GM18861 (cell line): ENCODE measurements at regions not wholly inside any gene's neighbourhood (a gene's known extent, or its start where the extent isn't known, plus 50 kb on each side); places are given as distances from the start of the nearest gene placed in this dataset.
"Not testable (repeated sequence)": the region's sequence is repeated elsewhere in the genome, so short reads cannot be mapped to it uniquely, and the experiment has no call there.

Experiments
- ATAC-seq: cut with Tn5 transposase; IDR thresholded peaks from one replicate; pipeline ENCODE4 v1.9.1; 2021; ENCODE audit not compliant: unreplicated experiment

DNA sequence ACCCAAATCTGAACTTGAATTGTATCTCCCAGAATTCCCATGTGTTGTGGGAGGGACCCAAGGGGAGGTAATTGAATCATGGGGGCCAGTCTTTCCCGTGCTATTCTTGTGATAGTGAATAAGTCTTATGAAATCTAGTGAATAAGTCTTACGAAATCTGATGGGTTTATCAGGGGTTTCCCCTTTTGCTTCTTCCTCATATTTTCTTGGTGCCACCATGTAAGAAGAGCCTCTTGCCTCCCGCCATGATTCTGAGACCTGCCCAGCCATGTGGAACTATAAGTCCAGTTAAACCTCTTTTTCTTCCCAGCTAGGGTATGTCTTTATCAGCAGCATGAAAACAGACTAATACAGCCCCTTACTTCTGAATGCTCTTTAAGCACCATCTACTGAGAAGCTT is 343.2 kb upstream of the NOX3 start:
- not testable (repeated sequence) for ATAC-seq

DNA sequence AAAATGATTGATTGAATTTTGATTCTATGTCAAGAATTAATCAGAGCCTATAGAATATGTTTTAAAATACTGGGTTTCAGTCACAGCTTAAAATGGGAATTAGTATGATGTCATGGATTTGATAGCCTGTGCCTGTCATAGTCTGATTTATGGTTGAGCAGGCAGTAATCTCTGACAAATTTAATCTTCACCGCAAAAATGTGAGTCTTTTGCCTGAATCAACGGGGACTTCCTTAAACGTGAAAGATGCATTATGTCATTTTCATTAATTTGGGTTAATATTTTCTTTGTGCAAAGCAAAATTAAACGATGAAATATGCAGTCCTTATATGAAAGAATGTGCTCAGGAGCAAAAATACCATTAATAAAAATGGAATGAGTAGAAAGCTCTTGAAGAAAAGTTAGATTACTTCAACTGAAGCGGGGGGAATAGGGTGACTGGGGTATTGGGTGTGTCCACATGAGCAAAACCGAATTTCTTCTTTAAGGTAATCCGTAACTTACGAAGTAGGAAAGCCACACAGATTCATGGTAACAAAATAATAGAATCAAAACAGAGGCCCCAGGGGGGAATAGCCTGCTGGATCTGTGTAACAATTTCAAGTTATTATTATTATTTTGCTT is 339.6 kb upstream of the NOX3 start:
- ATAC-seq, result no peak

DNA sequence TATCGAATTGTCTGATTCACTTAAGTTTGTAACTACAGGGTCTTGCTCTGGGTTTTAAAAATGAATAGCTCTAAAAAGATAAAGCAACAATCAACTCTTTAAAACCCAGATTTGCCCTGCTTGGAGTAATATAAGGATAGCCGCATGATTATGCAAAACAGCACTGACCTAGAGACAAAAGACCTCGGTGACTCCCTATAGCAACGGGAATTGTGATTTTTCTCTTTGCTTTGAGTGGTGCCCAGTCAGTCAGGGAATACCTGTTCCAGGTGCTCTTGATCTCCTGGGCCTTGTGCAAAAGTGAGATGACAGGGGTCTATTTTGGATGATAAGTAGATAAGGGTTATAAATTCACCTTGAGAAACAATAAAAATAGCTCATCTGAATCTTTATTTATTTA is 336.3 kb upstream of the NOX3 start:
- ATAC-seq, result no peak

DNA sequence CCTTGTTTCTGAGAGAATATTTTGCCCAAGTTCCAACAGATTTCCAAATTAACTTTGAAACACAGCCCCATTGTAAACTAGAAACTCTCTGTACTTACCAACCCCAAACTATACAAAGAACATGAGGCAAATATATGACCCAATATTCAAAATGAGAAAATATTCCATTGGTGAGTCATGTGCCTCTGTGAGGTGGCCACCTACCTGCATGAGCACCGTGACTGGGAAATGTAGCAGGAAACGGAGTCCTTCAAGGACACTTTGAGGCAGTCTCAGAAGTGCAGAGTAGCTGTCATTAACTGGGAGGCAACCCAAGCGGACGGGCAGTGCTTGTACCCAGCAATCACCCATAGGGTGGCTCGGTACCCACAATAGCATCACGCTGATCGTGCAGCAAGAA is 335.5 kb upstream of the NOX3 start:
- no peak for ATAC-seq

DNA sequence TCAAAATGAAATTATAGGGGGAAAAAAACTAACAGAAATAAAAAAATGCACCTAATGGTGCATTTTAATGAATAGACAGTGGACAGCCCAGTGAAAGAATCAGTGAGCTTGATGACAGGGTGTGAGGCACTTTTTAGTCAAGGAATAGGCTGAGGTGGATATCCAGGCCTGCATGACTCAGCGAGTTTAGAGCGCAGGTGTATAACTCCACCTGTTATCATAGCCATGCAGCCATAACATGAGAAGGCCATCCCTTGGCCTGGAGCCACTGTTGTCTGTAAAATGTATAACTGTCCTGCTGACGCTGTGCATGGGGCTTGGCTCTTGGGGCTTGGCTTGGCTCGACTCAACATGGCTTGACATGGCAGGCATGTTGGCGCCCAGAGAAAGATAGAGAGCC is 331.5 kb upstream of the NOX3 start:
- no peak for ATAC-seq

DNA sequence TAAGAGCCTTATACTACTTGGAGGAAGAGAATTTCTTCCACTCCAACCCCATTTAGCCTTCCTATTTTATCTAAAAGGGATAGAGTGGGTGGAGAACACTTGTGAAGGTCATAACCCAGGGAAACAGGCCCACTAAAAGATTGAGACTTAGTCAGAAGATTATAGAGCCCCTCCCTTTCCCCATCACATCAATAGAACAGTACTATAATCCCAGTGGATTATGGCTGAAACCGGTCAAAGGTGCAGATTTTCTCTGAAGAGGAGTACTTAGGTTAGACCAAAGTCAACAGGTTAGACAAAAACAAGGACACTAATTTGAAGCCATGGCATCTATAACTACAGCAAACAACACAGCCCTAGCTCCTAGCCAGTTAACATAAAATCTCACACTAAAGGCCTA is 330.9 kb upstream of the NOX3 start:
- no peak for ATAC-seq

DNA sequence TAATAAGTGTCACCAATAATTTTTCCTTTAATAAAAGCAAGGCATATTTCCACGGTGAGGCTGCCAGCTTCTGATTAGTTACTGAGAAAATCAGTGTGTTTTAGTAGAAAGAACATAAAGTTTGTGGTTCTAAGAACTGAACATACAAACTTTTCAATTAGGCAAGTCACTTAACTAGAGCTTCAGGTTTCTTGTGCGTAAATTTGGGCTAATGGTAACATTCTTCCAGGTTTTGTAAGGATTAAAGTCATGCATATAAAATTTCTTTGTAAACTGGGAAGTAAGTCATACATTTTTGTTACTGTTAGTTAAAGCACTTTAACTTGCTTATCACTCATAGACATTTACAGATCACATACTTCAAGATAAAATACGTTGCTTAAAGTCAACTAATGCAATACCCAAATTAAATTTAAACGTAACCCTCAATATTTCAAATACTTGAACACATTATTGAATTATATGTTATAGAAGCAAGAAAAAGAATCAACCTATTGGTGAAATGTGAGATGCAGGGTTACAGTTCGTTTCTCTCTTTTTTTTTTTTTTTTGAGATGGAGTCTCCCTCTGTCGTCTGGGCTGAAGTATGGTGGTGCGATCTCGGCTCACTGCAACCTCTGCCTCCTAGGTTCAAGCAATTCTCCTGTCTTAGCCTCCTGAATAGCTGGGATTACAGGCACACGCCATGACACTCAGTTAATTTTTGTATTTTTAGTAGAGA is 327.3 kb upstream of the NOX3 start:
- ATAC-seq, result no peak

DNA sequence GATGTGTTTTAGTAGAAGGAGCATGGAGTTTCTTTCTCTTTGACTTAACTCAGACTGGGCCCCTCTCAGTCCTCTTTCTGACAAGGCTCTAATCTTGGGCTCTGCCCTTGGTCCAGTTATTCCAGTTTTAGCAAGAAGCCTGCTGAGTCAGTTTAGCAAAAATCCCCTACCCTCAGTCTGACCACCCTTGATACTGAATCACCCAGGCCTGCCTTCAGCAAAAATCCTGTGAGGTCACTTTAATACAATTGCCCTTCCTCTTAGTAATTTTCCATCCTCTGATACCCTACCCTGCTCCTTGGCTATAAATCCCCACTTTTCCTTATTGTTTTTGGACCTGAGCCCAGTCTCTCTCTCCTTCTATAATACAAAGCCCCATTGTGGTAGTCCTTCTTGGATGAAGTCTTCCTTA is 326.7 kb upstream of the NOX3 start:
- ATAC-seq, result no peak

DNA sequence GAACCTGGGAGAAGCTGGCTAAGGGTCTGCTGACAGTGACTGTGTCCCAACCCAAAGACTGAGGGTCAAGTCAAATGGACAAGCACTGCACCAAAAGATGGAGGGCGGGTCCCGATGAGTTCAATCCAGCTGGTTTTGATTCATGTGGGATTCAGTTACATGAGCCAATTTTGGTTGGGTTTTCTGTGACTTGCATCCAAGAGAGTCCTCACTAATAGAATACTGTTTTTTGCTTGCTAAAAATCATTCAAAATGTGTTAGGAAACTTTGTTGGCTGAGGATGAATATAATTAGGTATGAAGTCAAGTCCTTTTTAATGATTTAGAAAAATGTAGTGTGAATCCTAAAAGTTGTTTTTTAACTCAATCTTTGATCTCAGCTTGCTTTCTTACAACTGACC is 323.8 kb upstream of the NOX3 start:
- ATAC-seq, result no peak

DNA sequence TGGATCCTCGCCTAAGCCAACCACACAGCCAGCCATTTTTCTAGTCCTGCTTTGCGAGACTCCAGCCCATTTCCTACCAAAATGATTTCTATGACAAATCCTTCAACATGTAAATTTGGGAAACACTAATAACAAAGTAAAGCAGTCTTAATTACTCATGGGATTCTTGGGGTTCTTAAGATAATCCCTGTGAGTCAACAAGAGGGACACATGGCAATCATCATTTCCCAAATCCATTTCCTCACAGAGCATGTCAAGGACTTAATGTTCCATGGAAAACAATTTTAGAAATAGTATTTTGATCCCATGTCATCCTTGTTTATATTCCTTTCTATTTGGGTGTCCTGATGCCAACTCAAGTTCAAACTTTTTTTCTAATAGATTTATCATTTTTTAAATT is 322.7 kb upstream of the NOX3 start:
- ATAC-seq, result no peak

DNA sequence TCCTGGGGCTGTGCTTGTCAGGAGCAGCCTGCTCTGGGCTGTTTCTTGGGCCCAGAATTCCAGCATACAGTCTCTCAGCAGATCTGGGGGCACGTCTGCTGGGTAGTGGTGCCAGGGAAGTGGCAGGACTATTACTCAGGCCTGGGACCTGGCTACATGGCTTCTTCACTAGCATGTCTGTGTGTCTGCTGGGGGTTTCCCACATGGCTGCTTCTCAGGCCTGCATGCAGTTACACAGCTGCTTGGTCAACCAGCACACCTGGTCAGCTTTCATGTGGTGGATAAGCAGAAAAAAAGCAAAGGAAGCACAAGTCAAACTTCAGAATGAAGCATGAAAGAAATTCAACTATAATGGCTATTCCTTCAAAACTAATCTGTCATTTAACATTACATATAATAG is 316.2 kb upstream of the NOX3 start:
- no peak for ATAC-seq

DNA sequence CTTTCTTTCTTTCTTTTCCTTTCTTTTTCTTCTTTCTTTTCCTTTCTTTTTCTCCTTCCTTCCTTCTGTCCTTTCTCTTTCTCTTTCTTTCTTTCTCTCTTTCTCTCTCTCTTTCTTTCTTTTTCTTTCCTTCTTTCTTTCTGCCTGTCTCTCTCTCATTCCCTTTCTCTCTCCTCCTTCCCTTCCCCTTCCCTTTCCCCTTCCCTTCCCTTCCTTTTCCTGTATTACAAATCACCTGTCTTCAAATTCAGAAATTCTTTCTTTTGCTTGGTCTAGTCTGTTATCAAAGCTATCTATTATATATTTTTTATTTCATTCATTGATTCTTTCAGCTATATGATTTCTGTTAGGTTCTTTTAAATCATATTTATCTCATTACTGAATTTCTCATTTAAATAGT is 315.2 kb upstream of the NOX3 start:
- no peak for ATAC-seq

DNA sequence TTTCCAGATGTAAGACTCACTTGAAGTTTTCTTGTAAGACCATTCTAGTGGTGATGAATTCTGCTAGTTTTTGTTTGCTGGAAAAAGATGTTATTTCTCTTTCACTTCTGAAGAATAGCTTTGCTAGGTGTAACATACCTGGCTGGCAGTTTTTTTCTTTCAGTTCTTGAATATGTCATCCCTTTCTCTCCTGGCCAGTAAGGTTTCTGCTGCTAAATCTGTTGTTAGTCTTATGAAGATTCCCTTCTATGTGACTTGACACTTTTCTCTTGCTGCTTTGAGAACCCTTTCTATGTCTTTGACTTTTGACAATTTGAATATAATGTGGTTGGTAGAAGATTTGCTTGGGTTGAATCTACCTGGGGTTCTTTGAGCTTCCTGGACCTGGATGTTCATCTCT is 314.7 kb upstream of the NOX3 start:
- ATAC-seq, result no peak

DNA sequence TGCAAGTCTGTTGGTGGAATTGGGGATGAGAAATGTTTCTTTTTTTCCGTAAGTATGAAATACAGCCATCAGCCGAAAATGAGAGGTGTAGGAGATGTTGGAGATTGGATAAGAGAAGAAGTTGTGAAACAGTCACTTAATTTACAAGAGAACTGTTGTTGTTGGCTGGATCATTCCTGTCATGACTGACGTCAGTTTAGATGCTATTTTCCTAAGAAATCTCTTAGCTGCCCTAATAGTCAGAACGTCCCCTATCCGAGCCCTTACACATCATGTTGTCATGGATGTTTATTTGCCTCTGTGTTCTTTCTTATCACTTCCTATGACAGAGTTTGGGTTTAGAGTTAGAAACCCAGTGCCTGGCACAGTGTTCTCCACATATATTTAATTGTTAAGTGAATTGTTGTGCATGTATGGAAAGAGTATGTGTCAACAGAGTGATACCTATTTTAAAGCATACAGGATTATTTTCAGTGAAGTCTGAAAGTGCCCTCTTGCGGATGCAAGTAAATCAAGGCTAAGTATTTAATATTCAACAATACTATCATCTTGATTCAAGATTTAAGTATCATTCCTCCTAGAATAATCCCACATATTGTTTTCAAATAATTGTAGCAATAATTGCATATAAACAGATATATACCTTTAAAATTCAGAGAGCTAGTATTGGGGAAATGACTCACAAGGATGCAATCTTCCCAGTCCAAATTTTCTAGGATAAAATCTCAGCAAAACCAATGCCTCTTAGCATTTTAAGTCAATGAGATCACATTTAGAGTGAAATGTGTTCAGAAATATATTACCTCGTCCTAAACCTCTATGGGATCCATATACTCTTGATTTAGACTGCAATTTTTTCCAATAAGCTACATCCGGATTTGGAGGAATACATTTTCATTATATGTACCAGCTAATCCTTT is 309.9 kb upstream of the NOX3 start:
- no peak for ATAC-seq

DNA sequence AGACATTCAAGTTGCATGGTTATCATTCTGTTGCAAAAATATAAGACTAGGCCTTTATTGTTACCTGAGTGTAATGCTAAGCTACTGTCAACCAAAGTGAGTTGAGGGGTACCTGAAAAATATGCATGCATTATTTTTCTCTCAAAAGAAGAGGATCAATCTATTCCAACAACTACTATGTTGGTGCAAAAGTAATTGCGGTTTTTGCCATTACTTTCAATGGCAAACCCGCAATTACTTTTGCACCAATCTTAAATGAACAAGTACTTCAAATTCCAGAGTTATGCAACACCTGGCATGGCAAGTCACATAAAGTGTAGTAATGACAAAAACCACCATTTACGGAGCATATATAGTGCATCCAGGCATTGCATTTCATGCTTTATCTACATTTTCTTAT is 307.0 kb upstream of the NOX3 start:
- no peak for ATAC-seq

DNA sequence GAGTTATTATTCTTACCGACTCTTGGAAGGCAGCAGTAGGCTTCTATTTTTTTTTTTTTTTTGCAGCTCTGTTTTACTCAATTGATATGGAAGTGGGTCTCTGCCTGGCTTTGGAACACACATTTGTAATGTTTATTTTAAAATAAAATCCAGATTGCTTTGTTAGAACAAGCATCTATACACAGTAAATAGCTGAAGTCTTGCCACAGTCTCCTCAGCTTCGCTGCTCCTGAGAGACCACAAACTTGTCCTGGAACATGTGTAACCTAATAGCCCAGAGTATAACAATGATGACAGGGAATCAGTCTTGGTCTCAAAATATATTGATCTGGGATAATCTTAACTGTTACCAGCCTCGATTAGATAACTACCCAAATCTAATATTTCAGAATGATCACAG is 299.8 kb upstream of the NOX3 start:
- no peak for ATAC-seq

DNA sequence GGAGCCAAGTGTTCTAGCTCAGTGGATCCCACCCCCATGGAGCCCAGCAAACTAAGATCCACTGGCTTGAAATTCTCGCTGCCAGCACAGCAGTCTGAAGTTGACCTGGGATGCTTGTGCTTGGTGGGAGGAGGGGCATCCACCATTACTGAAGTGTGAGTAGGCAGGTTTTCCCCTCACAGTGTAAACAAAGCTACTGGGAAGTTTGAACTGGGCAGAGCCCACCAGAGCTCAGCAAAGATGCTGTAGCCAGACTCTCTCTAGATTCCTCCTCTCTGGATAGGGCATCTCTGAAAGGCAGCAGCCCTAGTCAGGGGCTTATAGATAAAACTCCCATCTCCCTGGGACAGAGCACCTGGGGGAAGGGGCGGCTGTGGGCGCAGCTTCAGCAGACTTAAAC is 293.1 kb upstream of the NOX3 start:
- ATAC-seq, result not testable (repeated sequence)

DNA sequence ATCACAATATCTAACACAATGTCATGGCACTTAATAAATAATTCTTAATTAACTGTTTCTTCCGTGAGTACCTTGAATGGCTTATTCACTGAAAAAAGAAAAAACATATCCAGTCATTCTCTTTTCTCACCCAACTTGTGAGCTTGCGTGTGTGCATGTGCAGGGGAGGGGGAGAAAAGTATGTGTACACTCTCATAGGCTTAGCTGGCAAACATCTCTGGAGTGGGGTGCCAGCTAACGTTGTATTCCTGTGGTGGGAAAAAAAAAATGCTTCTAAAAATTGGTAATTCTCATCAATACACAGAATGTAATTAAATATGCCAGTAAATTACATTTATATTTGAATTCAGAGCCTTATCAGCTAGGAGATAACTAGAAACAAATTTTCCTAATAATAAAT is 291.9 kb upstream of the NOX3 start:
- ATAC-seq, result no peak

DNA sequence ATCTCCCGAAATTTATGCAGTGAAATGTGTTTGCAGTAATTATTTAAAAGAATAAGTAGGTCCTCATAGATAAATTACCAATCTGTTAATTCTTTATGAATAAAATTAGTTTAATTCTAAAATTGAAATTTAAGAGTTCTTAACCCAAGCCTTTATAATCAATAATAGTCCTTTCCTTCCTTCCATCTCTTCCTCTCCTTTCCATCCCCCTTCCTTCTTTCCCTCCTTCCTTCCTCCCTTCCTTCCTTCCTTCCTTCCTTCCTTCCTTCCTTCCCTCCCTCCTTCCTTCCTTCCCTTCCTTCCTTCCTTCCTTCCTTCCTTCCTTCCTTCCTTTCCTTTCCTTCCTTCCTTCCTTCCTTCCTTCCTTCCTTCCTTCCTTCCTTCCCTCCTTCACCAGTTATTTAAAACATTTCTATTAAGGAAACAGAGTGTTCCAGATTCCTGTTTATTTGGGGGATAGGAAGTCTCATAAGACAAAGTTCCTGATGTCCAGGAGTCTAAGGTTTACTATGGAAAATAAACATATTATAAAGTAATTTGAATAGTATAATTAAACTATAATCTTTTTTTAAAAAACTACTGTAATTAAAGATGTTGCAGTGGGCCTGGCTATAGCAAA is 285.3 kb upstream of the NOX3 start:
- no peak for ATAC-seq

DNA sequence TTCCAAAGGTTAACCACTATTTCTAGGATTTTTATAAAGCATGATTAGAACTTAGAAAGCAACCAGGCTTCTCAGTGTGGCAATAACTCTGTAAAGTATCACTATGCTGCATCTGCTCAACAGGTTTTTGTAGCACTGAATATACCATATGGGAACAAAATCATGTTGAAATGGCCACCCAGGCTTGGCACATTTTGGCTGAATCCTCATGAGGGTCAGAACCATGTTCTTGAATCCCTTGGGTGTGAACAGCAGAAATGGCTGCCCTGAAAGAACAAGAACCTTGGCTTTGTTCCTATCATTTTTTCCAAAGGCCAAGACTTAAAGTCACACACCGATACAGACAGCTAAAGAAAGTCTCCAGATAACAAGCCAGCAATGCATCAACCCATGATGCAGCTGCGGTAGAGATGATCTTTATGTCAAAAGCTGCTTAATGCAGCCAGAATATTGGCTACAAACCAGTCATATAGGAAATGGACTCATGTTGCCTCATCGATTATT is 283.0 kb upstream of the NOX3 start:
- no peak for ATAC-seq

DNA sequence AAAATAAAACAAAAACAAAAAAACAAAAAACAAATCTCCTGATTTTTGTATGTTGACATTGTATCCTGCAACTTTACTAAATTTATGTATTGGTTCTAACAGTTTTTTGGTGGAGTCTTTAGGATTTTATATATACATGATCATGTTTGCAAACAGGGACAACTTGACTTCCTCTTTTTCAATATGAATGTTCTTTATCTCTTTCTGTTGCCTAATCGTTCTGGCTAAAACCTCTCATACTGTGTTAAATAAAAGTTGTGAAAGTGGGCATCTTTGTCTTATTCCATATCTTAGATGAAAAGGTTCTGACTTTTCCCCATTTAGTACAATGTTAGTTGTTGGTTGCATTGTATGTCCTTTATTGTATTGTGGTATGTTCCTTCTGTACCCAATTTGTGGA is 261.7 kb upstream of the NOX3 start:
- ATAC-seq, result no peak
